IPS-15b (cell line): ENCODE measurements at regions not wholly inside any gene's neighbourhood (a gene's known extent, or its start where the extent isn't known, plus 50 kb on each side); places are given as distances from the start of the nearest gene placed in this dataset.

Source experiments
- H3K27me3 ChIP-seq: one replicate; pipeline ENCODE4 v1.6.1; 2013; ENCODE audit warnings: low read length; ENCODE audit not compliant: control insufficient read depth, insufficient read depth
- H3K36me3 ChIP-seq: one replicate; pipeline ENCODE4 v1.6.1; 2013; ENCODE audit warnings: low read length; ENCODE audit not compliant: control insufficient read depth, insufficient read depth
- H3K4me1 ChIP-seq: one replicate; pipeline ENCODE4 v1.6.1; 2013; ENCODE audit warnings: mild to moderate bottlenecking, low read length; ENCODE audit not compliant: control insufficient read depth, insufficient read depth
- H3K4me3 ChIP-seq: one replicate; pipeline ENCODE4 v1.5.1; 2013; ENCODE audit warnings: low read depth, low read length
- H3K9ac ChIP-seq: one replicate; pipeline ENCODE4 v1.6.1; 2013; ENCODE audit warnings: low read depth, mild to moderate bottlenecking, low read length
- H3K9me3 ChIP-seq: one replicate; pipeline ENCODE4 v1.6.1; 2013; ENCODE audit warnings: mild to moderate bottlenecking, low read length; ENCODE audit not compliant: control insufficient read depth, insufficient read depth

DNA sequence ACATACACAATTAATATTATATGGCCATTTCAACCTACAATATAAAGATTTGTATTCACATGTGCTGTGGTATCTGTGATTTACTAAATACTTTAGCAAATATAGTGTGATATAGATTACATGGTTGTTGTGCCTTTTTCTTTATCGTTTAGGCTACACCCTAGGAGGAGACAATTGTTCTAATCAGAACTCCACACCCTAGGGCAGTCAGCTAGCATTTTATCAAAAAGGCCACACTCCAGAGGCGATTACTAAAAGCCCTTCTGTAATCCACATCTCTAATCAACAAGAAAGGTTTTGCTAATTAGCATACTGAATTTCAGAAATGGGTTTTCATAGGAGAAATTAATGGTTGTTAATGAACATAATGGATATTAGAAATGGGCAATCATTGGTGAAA, 319.5 kb upstream of the NOCT start:
- no peaks in the 10 kb centered on the region for H3K9me3 ChIP-seq
- no peak overlapping the region for H3K9ac ChIP-seq
- H3K4me1 ChIP-seq: peaks cover 6% of the 10 kb centered on the region
- H3K27me3 ChIP-seq: no peaks in the 10 kb centered on the region
- no peak overlapping the region for H3K4me3 ChIP-seq
- no peaks in the 10 kb centered on the region for H3K36me3 ChIP-seq

DNA sequence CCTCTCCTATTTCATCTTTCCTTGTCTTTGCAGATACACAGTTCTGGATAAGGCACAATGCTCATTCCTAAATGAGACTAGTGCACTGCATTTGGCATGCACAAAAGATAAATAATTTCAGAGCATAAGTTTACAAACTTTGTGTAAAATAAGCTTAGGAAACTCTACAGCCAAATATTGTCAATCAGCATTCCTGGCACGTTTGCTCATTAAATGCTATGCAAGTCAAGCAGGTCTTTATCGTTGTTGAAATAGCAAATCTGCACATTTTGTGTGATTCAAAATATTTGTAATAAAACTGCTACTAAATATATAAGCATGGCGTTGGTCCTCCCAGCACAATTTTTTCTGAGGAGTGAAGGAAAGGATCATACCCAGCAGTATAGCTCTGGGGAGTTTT, 322.1 kb upstream of the NOCT start:
- no peak overlapping the region for H3K4me3 ChIP-seq
- H3K9me3 ChIP-seq: no peaks in the 10 kb centered on the region
- no peaks in the 10 kb centered on the region for H3K36me3 ChIP-seq
- H3K27me3 ChIP-seq: no peaks in the 10 kb centered on the region
- H3K9ac ChIP-seq: no peak overlapping the region
- H3K4me1 ChIP-seq: peaks cover 6% of the 10 kb centered on the region

DNA sequence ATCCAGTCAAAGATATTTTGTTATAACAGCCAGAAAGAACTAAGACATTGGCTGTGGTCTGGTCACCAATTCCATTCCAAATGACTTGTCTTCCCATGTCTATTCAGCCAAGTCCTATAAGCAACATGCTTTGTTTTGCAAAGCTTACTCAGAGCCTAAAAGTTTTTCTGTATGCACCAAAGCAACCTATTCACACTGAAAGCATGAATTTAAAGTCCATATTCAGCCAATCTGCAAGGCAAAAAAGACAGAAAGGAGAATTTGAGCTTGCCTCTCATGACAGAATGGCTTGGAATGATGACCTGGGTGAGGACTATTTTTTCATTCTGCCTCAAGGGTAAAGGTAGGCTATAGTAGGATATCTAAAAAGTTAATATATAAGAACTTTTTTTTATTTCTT, 323.2 kb upstream of the NOCT start:
- Histone ChIP-seq H3K4me1 (peaks cover 6% of the 10 kb centered on the region), H3K9me3 (no peaks in the 10 kb centered on the region), H3K9ac (no peak overlapping the region), H3K27me3 (no peaks in the 10 kb centered on the region), H3K36me3 (no peaks in the 10 kb centered on the region), H3K4me3 (no peak overlapping the region)

DNA sequence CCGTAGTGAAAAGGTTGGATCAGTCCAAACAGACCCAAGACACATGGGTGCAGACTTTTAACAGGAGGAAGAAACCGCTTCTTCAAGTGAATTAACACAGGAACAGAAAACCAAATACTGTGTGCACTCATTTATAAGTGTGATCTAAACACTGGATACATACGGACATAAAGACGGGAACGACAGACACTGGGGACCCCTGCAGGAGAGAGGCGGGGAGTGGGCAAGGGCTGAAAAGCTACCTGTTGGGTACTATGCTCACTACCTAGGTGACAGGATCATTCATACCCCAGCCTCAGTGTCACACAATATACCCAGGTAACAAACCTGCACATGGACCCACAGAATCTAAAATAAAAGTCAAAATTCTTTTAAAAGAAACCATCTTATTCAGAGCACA, 326.0 kb upstream of the NOCT start:
- Histone ChIP-seq H3K4me1 (no peaks in the 10 kb centered on the region), H3K4me3 (no peak overlapping the region), H3K9me3 (no peaks in the 10 kb centered on the region), H3K27me3 (no peaks in the 10 kb centered on the region), H3K36me3 (no peaks in the 10 kb centered on the region), H3K9ac (no peak overlapping the region)

DNA sequence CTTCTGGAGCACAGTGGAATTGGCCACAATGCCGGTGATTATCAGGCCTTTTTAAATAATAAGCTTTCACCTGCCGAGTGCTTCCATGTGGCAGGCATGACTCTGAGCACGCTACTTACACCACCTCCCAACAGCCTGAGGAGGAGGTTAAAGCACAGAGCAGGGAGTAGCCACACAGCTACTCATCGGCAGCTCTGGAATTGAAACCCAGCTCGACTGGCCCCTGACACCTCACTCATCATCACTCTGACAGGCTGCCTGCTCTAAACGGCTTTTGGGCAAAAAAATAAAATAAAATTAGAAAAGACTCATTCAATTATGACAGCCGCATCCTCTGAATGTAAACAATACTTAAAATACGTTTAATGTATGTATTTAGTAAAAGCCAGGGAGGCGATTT, 326.4 kb upstream of the NOCT start:
- Histone ChIP-seq H3K36me3 (no peaks in the 10 kb centered on the region), H3K27me3 (no peaks in the 10 kb centered on the region), H3K4me1 (no peaks in the 10 kb centered on the region), H3K9me3 (no peaks in the 10 kb centered on the region), H3K4me3 (no peak overlapping the region), H3K9ac (no peak overlapping the region)

DNA sequence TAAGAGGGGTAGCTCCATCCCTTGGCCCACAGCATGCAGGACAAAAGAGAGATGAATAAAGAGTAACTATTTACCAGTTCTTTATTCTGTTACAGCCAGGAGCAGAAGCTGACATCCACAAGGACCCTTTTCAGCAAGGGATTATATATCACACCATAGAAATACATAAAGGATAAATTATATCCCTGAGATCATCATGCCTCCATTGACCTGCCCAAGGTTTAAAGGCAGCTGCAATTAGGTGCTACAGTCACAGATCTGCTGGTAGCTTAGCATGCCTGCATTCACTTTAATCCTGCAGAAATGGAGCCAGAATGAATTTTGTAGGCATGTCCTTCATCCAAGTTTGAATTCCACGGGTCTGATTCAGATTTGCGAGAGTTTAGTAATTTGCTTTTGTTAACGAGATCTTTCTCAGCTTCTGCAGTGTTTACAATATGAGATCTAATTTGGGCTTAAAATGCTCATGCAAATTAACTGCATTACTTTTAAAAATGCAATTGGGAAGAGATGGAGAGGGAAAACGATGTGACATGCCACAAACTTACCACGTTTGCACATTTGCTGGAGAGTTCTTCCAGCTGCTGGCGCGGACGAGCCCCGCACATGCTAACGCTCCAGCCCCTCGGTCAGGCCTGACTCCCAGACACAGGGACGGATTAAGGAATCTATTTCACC, 327.0 kb upstream of the NOCT start:
- Histone ChIP-seq H3K36me3 (no peaks in the 10 kb centered on the region), H3K9me3 (no peaks in the 10 kb centered on the region), H3K4me3 (no peak overlapping the region), H3K27me3 (no peaks in the 10 kb centered on the region), H3K9ac (no peak overlapping the region), H3K4me1 (no peaks in the 10 kb centered on the region)

DNA sequence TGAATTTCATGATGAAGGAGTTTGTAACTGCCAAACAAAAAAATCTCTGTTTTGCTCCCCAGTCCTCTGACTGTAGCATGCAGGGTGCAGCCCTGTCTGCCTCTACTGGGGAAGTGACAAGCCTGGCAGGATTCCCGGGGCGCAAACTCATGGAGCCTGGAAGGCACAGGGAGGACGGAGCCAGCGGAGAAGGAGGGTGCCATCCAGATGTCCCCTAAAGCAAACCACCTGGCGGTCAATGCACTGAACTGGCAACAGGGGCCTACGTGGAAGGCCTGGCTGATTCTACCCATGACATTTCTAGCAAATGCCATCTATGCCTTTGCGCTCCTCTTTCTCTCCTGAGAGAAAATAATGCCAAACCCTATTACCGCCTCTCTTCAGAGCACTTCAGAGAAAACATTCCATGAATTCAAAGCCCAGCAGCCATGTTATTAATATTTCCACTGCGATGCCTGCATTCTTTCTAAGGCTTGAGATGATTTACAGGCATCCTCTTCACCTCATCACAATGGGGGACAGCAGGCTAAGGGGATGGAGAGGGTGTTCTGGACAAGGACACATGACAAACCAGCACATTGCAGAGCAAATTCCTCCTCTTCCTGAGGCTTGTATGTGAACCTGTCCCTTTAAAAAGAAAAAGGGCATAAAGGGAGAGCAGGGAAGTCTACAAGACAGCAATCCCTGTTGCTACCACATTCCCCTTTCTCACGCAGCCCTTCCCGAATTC, 329.3 kb upstream of the NOCT start:
- Histone ChIP-seq H3K36me3 (no peaks in the 10 kb centered on the region), H3K9me3 (no peaks in the 10 kb centered on the region), H3K27me3 (no peaks in the 10 kb centered on the region), H3K9ac (no peak overlapping the region), H3K4me1 (no peaks in the 10 kb centered on the region), H3K4me3 (no peak overlapping the region)

DNA sequence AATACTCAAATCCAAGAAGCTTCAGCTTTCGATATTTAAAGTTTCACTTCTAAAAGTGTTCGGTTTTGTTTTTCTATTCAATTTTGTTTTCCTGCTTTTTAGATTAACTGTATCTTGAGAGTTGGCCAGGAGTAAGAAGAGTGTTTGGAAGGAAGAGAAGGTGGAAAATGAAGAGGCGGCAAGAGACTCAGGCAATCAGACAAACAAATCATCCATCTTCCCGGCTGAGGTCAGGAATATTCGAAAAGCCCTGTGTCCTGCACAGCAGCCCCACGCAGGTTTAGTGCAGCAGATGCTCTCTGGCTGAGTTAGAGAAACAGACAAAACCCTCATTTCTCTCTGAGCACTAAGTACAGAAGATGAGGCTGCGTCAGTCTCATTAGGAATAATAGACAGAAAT, 330.3 kb upstream of the NOCT start:
- no peak overlapping the region for H3K9ac ChIP-seq
- no peak overlapping the region for H3K4me3 ChIP-seq
- H3K36me3 ChIP-seq: no peaks in the 10 kb centered on the region
- no peaks in the 10 kb centered on the region for H3K27me3 ChIP-seq
- H3K4me1 ChIP-seq: peaks cover 3% of the 10 kb centered on the region
- no peaks in the 10 kb centered on the region for H3K9me3 ChIP-seq

DNA sequence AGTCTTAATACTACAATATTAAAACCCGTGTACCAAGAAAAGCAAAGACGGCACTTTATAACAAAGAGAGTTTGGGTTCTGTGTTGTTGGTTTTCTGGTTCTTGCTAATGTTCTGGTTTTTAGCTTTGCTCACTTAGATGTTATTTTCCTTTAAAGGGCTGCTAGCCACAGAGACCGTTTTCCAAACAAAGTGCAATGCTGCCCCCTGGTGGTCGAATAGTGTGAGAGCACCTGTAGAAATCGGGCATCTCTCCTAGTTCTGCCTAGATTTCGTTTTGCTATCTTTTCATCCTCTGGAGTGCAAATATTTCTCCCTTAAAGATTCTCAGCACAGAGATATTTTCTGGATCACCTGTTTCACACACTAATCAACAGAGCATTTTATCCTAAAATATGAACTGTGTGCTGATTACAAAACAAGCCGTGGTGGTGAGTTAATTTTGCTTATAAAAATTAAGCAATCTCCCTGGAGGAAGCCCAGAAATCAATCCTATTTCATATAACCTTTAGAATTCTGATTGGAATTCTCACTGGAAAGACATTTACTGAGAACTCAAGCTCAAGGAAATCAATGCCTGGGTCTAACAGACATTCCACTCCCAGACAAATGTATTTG, 334.5 kb upstream of the NOCT start:
- no peak overlapping the region for H3K9ac ChIP-seq

DNA sequence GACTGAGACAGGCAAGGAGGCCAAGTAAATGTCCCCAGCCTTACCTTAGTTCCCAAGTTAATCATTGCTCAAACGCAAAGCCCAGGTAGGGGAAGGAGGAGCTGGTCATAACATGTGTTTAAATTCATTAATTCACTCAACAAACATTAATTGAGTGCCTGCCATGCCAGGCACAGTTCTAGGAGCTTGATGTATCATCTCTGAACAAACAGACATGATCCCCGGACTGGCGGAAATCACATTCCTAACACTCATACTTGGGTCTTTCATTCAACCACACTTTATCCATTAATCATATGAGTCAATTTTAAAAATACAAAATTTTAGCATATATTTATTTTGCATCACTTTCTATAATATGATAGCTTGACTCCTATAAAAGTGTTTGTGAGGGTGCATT, 335.3 kb upstream of the NOCT start:
- no peak overlapping the region for H3K9ac ChIP-seq
- no peak overlapping the region for H3K4me3 ChIP-seq
- H3K36me3 ChIP-seq: no peaks in the 10 kb centered on the region
- no peaks in the 10 kb centered on the region for H3K9me3 ChIP-seq
- H3K27me3 ChIP-seq: no peaks in the 10 kb centered on the region
- H3K4me1 ChIP-seq: peaks cover 3% of the 10 kb centered on the region

More for the DNA sequence above, 334.5 kb upstream of the NOCT start:
- Histone ChIP-seq H3K27me3 (no peaks in the 10 kb centered on the region), H3K4me1 (peaks cover 3% of the 10 kb centered on the region), H3K36me3 (no peaks in the 10 kb centered on the region), H3K4me3 (no peak overlapping the region), H3K9me3 (no peaks in the 10 kb centered on the region)

DNA sequence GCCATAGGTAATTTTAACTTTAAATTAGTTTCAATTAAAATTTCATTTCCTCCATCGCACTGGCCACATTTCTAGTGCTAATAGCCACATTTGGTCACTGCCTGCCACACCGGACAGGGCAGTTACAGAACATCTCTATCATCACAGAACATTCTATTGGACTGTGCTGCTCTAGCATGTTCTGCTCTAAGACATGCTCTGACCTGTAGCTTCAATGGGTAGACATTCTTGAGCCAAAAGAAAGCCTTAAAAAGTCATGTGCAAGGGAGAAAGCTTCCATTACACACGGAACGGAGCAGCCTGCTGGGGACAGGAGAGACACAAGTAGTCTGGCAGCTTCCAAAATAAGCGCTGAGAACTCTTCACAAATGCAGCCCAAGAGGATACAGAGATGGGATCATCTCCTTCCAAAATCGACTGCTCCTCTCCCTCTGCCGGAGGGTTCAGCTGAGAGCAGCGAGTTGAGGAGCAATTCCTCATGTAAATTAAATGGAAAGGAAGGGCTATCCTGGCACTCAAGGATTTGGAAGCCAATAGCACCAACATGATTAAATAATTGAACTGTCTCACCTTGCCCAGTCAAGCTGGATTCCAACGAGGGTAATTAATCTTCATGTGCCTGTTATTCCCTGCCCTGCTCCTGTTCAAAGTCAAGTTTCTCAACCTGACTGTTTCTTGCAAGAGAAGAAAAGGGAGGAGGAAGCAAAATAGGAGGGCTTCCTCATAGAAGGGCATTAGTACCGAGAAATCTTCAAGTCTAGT, 336.4 kb upstream of the NOCT start:
- Histone ChIP-seq H3K9me3 (no peaks in the 10 kb centered on the region), H3K27me3 (no peaks in the 10 kb centered on the region), H3K36me3 (no peaks in the 10 kb centered on the region), H3K9ac (no peak overlapping the region), H3K4me3 (no peak overlapping the region), H3K4me1 (peaks cover 3% of the 10 kb centered on the region)
